ENCODE measurements at regions not wholly inside any gene's neighbourhood (a gene's known extent, or its start where the extent isn't known, plus 50 kb on each side); places are given as distances from the start of the nearest gene placed in this dataset.

GRCh38 chr20:24816431-24816830 lies 132.6 kb upstream of the CST7 start:
- Histone ChIP-seq H3K27me3 (ENCODE audit: control insufficient read depth in 1 of 2, insufficient read depth in 2 of 2, low read length in 2 of 2) (no peaks in the 10 kb centered on the region), H3K36me3 (ENCODE audit: control insufficient read depth in 2 of 2, insufficient read depth in 2 of 2, low read length in 1 of 2) (no peaks in the 10 kb centered on the region), H3K4me3 (ENCODE audit: low read depth in 1 of 2, low read length in 2 of 2) (no peak overlapping the region), H3K27ac (ENCODE audit: low read depth in 2 of 2, low read length in 1 of 2) (no peak overlapping the region), H3K9me3 (ENCODE audit: control insufficient read depth in 2 of 2, insufficient read depth in 1 of 2, low read depth in 1 of 2, low read length in 1 of 2) (peaks cover 0 to 9% of the 10 kb centered on the region in 2 donors), H3K4me1 (ENCODE audit: control insufficient read depth in 2 of 2, insufficient read depth in 2 of 2, low read length in 1 of 2) (no peaks in the 10 kb centered on the region)
- WGBS, 2 donors, result 64 to 68% methylated on average over 6 of the region's 6 CpGs

GRCh38 chr20:24816907-24817306 lies 132.2 kb upstream of the CST7 start:
- Histone ChIP-seq H3K9me3 (ENCODE audit: control insufficient read depth in 2 of 2, insufficient read depth in 1 of 2, low read depth in 1 of 2, low read length in 1 of 2) (peaks cover 0 to 9% of the 10 kb centered on the region in 2 donors), H3K27ac (ENCODE audit: low read depth in 2 of 2, low read length in 1 of 2) (no peak overlapping the region), H3K36me3 (ENCODE audit: control insufficient read depth in 2 of 2, insufficient read depth in 2 of 2, low read length in 1 of 2) (no peaks in the 10 kb centered on the region), H3K4me1 (ENCODE audit: control insufficient read depth in 2 of 2, insufficient read depth in 2 of 2, low read length in 1 of 2) (no peaks in the 10 kb centered on the region), H3K27me3 (ENCODE audit: control insufficient read depth in 1 of 2, insufficient read depth in 2 of 2, low read length in 2 of 2) (no peaks in the 10 kb centered on the region), H3K4me3 (ENCODE audit: low read depth in 1 of 2, low read length in 2 of 2) (no peak overlapping the region)
- WGBS, 2 donors, result 58 to 63% methylated on average over 4 of the region's 4 CpGs

- Histone ChIP-seq H3K9me3 (ENCODE audit: control insufficient read depth in 2 of 2, insufficient read depth in 1 of 2, low read depth in 1 of 2, low read length in 1 of 2) (peaks cover 0 to 9% of the 10 kb centered on the region in 2 donors), H3K36me3 (ENCODE audit: control insufficient read depth in 2 of 2, insufficient read depth in 2 of 2, low read length in 1 of 2) (no peaks in the 10 kb centered on the region), H3K27me3 (ENCODE audit: control insufficient read depth in 1 of 2, insufficient read depth in 2 of 2, low read length in 2 of 2) (no peaks in the 10 kb centered on the region), H3K27ac (ENCODE audit: low read depth in 2 of 2, low read length in 1 of 2) (no peak overlapping the region), H3K4me1 (ENCODE audit: control insufficient read depth in 2 of 2, insufficient read depth in 2 of 2, low read length in 1 of 2) (no peaks in the 10 kb centered on the region), H3K4me3 (ENCODE audit: low read depth in 1 of 2, low read length in 2 of 2) (no peak overlapping the region)
- 72 to 80% methylated on average over 6 of the region's 6 CpGs for WGBS, 2 donors
Measured at GRCh38 chr20:24817351-24817750, 131.7 kb upstream of the CST7 start.

- WGBS, 2 donors, result 79 to 80% methylated on average over 5 of the region's 5 CpGs
- H3K4me1 ChIP-seq (ENCODE audit: control insufficient read depth in 2 of 2, insufficient read depth in 2 of 2, low read length in 1 of 2), result no peaks in the 10 kb centered on the region
Measured at GRCh38 chr20:24818056-24818455, 131.0 kb upstream of the CST7 start.

GRCh38 chr20:24819331-24819965 lies 129.6 kb upstream of the CST7 start:
- 84 to 86% methylated on average over 14 of the region's 14 CpGs for WGBS, 2 donors
- Histone ChIP-seq H3K36me3 (ENCODE audit: control insufficient read depth in 2 of 2, insufficient read depth in 2 of 2, low read length in 1 of 2) (no peaks in the 10 kb centered on the region), H3K27ac (ENCODE audit: low read depth in 2 of 2, low read length in 1 of 2) (no peak overlapping the region), H3K4me3 (ENCODE audit: low read depth in 1 of 2, low read length in 2 of 2) (no peak overlapping the region), H3K4me1 (ENCODE audit: control insufficient read depth in 2 of 2, insufficient read depth in 2 of 2, low read length in 1 of 2) (peaks cover 0 to 3% of the 10 kb centered on the region in 2 donors), H3K27me3 (ENCODE audit: control insufficient read depth in 1 of 2, insufficient read depth in 2 of 2, low read length in 2 of 2) (no peaks in the 10 kb centered on the region), H3K9me3 (ENCODE audit: control insufficient read depth in 2 of 2, insufficient read depth in 1 of 2, low read depth in 1 of 2, low read length in 1 of 2) (peaks cover 0 to 9% of the 10 kb centered on the region in 2 donors)

More at GRCh38 chr20:24818056-24818455, 131.0 kb upstream of the CST7 start:
- peaks cover 0 to 9% of the 10 kb centered on the region in 2 donors for H3K9me3 ChIP-seq (ENCODE audit: control insufficient read depth in 2 of 2, insufficient read depth in 1 of 2, low read depth in 1 of 2, low read length in 1 of 2)
- no peak overlapping the region for H3K4me3 ChIP-seq (ENCODE audit: low read depth in 1 of 2, low read length in 2 of 2)
- no peaks in the 10 kb centered on the region for H3K36me3 ChIP-seq (ENCODE audit: control insufficient read depth in 2 of 2, insufficient read depth in 2 of 2, low read length in 1 of 2)
- H3K27me3 ChIP-seq (ENCODE audit: control insufficient read depth in 1 of 2, insufficient read depth in 2 of 2, low read length in 2 of 2), result no peaks in the 10 kb centered on the region
- no peak overlapping the region for H3K27ac ChIP-seq (ENCODE audit: low read depth in 2 of 2, low read length in 1 of 2)

GRCh38 chr20:24820345-24820744 lies 128.7 kb upstream of the CST7 start:
- 88 to 91% methylated on average over 6 of the region's 6 CpGs for WGBS, 2 donors
- no peak overlapping the region for H3K27ac ChIP-seq (ENCODE audit: low read depth in 2 of 2, low read length in 1 of 2)
- H3K4me3 ChIP-seq (ENCODE audit: low read depth in 1 of 2, low read length in 2 of 2), result no peak overlapping the region
- no peaks in the 10 kb centered on the region for H3K27me3 ChIP-seq (ENCODE audit: control insufficient read depth in 1 of 2, insufficient read depth in 2 of 2, low read length in 2 of 2)
- H3K4me1 ChIP-seq (ENCODE audit: control insufficient read depth in 2 of 2, insufficient read depth in 2 of 2, low read length in 1 of 2), result peaks cover 0 to 3% of the 10 kb centered on the region in 2 donors
- peaks cover 0 to 9% of the 10 kb centered on the region in 2 donors for H3K9me3 ChIP-seq (ENCODE audit: control insufficient read depth in 2 of 2, insufficient read depth in 1 of 2, low read depth in 1 of 2, low read length in 1 of 2)
- no peaks in the 10 kb centered on the region for H3K36me3 ChIP-seq (ENCODE audit: control insufficient read depth in 2 of 2, insufficient read depth in 2 of 2, low read length in 1 of 2)

- H3K27ac ChIP-seq (ENCODE audit: low read depth in 2 of 2, low read length in 1 of 2), result no peak overlapping the region
- peaks cover 0 to 9% of the 10 kb centered on the region in 2 donors for H3K9me3 ChIP-seq (ENCODE audit: control insufficient read depth in 2 of 2, insufficient read depth in 1 of 2, low read depth in 1 of 2, low read length in 1 of 2)
- WGBS, 2 donors, result 92 to 95% methylated on average over 8 of the region's 8 CpGs
- H3K4me3 ChIP-seq (ENCODE audit: low read depth in 1 of 2, low read length in 2 of 2), result no peak overlapping the region
- no peaks in the 10 kb centered on the region for H3K27me3 ChIP-seq (ENCODE audit: control insufficient read depth in 1 of 2, insufficient read depth in 2 of 2, low read length in 2 of 2)
- no peaks in the 10 kb centered on the region for H3K36me3 ChIP-seq (ENCODE audit: control insufficient read depth in 2 of 2, insufficient read depth in 2 of 2, low read length in 1 of 2)
- H3K4me1 ChIP-seq (ENCODE audit: control insufficient read depth in 2 of 2, insufficient read depth in 2 of 2, low read length in 1 of 2), result peaks cover 0 to 3% of the 10 kb centered on the region in 2 donors
Measured at GRCh38 chr20:24821391-24821790, 127.7 kb upstream of the CST7 start.

- peaks cover 0 to 9% of the 10 kb centered on the region in 2 donors for H3K9me3 ChIP-seq (ENCODE audit: control insufficient read depth in 2 of 2, insufficient read depth in 1 of 2, low read depth in 1 of 2, low read length in 1 of 2)
- H3K27ac ChIP-seq (ENCODE audit: low read depth in 2 of 2, low read length in 1 of 2), result no peak overlapping the region
- 73 to 75% methylated on average over 8 of the region's 8 CpGs for WGBS, 2 donors
- no peaks in the 10 kb centered on the region for H3K36me3 ChIP-seq (ENCODE audit: control insufficient read depth in 2 of 2, insufficient read depth in 2 of 2, low read length in 1 of 2)
- H3K27me3 ChIP-seq (ENCODE audit: control insufficient read depth in 1 of 2, insufficient read depth in 2 of 2, low read length in 2 of 2), result no peaks in the 10 kb centered on the region
- peaks cover 0 to 3% of the 10 kb centered on the region in 2 donors for H3K4me1 ChIP-seq (ENCODE audit: control insufficient read depth in 2 of 2, insufficient read depth in 2 of 2, low read length in 1 of 2)
- H3K4me3 ChIP-seq (ENCODE audit: low read depth in 1 of 2, low read length in 2 of 2), result no peak overlapping the region
Measured at GRCh38 chr20:24823176-24823784, 125.8 kb upstream of the CST7 start.

GRCh38 chr20:24823989-24824693 lies 124.9 kb upstream of the CST7 start:
- Histone ChIP-seq H3K4me3 (ENCODE audit: low read depth in 1 of 2, low read length in 2 of 2) (no peak overlapping the region), H3K27me3 (ENCODE audit: control insufficient read depth in 1 of 2, insufficient read depth in 2 of 2, low read length in 2 of 2) (no peaks in the 10 kb centered on the region), H3K27ac (ENCODE audit: low read depth in 2 of 2, low read length in 1 of 2) (no peak overlapping the region), H3K36me3 (ENCODE audit: control insufficient read depth in 2 of 2, insufficient read depth in 2 of 2, low read length in 1 of 2) (no peaks in the 10 kb centered on the region), H3K4me1 (ENCODE audit: control insufficient read depth in 2 of 2, insufficient read depth in 2 of 2, low read length in 1 of 2) (peaks cover 0 to 3% of the 10 kb centered on the region in 2 donors), H3K9me3 (ENCODE audit: control insufficient read depth in 2 of 2, insufficient read depth in 1 of 2, low read depth in 1 of 2, low read length in 1 of 2) (peaks cover 0 to 6% of the 10 kb centered on the region in 2 donors)
- 59 to 67% methylated on average over 13 of the region's 13 CpGs for WGBS, 2 donors
